ENCODE measurements at regions not wholly inside any gene's neighbourhood (a gene's known extent, or its start where the extent isn't known, plus 50 kb on each side); places are given as distances from the start of the nearest gene placed in this dataset.

DNA sequence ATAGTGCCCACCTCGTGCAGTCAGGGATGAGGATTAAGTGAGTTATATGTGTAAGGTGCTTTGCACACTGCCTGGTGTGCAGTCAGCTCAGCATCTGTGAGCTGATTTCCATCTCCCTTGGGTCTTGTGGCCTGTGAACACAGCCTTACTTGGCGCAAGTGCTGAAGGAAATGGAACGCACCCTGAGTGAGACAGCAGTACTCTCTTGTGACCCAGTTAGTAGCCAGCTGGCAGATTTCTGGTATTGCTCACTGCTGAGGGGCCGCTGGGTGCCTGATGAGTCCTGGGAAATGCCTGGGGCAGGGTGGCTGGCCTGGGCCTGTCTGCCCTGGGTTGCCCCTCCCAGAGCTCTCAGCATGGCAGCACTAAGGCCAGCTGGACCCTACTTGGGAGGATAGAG, 90.9 kb upstream of the BOD1 start:
- TF ChIP-seq, protein P1, sequence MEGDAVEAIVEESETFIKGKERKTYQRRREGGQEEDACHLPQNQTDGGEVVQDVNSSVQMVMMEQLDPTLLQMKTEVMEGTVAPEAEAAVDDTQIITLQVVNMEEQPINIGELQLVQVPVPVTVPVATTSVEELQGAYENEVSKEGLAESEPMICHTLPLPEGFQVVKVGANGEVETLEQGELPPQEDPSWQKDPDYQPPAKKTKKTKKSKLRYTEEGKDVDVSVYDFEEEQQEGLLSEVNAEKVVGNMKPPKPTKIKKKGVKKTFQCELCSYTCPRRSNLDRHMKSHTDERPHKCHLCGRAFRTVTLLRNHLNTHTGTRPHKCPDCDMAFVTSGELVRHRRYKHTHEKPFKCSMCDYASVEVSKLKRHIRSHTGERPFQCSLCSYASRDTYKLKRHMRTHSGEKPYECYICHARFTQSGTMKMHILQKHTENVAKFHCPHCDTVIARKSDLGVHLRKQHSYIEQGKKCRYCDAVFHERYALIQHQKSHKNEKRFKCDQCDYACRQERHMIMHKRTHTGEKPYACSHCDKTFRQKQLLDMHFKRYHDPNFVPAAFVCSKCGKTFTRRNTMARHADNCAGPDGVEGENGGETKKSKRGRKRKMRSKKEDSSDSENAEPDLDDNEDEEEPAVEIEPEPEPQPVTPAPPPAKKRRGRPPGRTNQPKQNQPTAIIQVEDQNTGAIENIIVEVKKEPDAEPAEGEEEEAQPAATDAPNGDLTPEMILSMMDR (conservative IDR thresholded peaks at IDR 0.05): no peak
- TF ChIP-seq ZFX (IDR thresholded peaks at IDR 0.05): no peak

Data from C4-2B (cell line).